ENCODE measurements at regions not wholly inside any gene's neighbourhood (a gene's known extent, or its start where the extent isn't known, plus 50 kb on each side); places are given as distances from the start of the nearest gene placed in this dataset.
"Not testable (repeated sequence)": the region's sequence is repeated elsewhere in the genome, so short reads cannot be mapped to it uniquely, and the experiment has no call there.

DNA sequence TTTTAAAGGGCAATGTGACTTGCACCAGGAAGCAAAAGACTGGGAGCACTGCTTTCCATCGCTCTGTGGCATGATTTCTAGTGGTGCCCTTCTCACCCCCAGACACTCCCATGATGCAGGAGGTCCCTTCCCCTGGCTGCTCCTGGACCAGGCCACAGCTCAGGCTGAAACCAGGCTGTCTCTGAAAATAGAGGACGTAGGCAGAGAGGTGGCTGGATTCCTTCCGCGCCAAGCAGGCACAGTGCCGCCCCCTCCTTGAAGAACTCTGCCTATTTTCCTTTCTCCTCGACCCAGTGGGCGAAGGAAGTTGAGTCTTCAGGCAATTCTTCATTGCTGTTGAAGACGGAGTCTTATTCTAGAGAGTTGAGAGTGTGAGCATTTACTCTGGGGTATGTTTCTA lies 489.4 kb upstream of the TBL1XR1 start:
- no peak for DNase-seq

DNA sequence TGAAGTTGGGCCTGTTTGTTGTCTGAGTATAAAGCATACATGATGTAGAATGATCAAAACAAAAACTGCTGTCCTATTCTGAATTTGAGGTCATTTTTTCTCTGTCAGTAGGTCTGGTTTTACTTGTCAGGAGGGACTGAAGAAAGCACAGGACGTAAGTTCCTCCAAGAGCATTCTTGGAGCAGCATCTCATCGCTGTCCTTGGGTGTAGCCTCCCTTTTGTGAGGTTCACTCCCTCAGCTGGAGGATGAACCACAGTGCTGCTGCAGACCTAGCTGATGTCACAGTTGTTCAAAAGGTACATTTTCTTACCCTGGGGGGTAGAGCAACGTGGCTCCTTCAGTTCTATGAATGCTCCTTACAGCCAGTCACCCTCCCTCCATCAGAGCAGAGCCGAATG lies 490.0 kb upstream of the TBL1XR1 start:
- no peak for DNase-seq

DNA sequence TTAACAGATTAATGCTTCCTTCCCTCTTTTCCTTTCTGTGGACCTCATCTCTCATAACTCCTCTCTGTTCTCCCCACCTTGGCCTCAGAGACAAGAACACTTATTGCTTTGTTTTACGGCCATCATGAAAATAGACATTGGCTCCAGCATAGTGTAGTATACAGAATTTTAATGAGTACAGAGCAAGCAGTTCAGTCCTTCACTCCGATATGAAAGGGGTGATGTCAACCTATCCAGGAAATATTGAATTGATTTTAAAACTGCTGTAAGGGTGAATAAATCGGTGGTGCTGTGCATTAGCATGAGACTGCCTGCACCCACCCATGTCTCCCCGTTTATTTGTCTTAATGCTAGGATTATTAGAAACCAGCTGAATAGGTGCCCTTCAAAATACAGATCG lies 490.9 kb upstream of the TBL1XR1 start:
- no peak for DNase-seq

DNA sequence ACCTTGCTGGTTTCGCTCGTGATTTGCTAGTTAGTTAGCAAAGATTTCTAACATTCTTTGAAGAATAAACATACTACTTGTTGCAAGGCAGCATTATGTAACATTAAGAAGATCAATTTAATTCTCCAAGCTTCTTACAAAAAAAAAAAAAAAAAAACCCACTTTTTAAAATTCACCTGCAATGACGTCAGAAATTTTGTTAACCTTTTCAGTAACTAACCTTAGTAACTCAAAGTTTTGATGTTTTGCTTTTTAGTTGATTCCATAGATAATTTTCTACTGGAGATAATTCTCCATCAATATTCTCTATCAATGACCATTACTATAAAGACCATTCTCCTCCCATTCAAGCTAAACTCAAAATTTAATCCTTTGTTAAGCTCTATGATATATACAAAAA lies 491.8 kb upstream of the TBL1XR1 start:
- DNase-seq = no peak

DNA sequence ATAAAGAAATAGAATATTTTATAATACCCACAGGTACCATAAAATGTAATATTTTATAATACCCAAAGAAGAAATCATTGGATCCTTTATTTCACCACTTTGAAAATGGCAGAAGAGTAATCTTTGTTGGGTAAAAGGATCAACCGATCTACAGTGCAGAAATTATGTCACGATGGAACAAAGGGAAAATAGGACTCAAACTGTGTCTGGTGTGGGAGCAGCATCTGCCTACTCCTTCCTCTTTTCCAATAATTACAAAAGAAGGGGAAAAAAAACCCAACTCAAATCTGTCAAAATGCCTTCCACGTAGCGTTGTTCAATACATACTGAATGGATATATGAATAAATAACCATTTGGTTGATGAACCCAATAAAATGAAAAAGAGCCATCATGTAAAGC lies 492.6 kb upstream of the TBL1XR1 start:
- no peak for DNase-seq

DNA sequence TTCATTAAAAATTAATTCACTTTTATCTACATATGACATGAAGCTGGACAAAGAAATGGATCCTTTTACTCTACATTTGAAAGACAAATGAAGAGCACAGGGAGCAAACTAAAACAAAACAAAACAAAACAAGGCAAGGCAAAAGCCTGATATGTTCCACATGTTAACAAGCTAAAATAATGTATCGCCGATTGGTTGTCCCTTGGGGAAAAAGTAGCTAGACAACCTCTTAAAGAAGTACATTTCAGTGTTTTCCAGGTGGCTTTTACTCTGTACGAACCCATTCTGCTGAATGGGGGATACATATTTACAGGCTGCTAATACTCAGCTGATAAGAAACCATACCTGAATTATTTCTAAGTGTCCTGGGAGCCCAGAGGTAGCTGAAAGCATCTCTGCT lies 493.0 kb upstream of the TBL1XR1 start:
- no peak for DNase-seq

DNA sequence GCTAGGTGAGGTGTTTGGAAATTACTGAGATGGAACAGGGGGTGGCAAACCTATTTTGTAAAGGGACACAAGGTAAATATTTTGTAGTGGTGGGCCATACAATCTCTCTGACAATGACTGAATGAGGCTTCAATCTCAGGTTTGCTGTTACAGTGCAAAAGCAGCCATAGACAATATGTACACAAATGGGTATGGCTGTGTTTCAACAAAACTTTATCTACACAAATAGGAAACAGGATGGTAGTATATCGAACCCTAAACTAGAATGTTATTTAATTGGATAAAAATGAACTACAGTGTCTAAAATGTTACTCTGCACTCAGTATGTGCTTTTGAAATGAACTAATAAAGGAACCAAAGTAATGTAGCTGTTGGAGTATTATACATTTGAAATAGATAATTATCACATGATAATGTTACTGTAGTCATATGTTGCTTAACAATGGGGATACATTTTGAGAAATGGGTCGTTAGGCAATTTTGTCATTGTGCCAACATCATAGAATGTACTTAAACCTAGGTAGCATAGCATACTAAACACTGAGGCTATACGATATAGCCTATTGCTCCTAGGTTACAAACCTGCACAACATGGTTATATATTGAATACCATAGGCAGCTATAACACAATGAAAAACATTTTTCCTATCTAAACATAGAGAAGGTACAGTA lies 495.2 kb upstream of the TBL1XR1 start:
- DNase-seq = no peak

DNA sequence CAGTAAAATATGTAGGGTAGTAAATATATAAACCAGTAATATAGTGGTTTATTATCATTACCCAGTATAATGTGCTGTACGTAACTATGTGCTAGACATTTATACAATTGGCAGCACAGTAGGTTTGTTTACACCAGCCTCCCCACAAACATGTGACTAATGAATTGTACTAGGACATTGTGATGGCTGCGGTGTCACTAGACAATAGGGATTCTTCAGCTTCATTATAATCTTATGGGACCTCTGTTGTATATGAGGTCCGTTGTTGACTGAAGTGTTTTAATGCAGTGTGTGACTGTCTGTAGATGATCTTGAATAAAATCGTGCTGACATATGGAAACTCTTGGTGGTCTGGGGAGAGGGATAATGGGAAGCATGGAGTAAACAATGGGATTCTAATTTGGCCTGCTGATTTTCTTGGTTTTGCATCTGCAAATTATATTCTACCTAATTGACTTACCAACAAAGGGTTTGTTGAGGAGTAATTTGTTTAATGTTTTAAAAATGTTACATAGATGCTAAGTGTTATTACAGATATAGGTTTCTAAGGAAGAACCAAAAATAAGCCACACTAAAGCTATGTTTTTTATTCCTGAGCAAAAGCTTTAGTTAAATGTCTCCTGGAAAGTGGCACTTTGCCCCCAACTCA lies 496.5 kb upstream of the TBL1XR1 start:
- no peak for DNase-seq

DNA sequence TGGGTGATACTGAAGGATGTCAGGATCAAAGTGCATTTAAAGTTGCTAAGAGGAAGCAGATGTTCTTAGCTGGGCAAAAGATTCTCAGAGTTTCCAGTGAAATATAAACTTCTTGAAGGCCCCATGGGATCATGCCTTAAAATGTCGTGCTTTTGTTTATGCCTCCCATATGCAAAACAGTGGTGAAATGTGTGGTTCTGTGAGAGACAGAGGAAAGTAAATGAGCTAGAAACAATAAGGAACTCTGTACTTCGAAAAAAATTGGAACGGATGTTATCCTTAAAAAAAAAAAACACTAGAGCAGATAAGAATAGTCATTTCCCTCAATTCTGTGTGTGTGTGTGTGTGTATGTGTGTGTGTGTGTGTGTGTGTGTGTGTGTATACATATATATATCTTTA lies 497.0 kb upstream of the TBL1XR1 start:
- peak; percentile 63 for DNase-seq

DNA sequence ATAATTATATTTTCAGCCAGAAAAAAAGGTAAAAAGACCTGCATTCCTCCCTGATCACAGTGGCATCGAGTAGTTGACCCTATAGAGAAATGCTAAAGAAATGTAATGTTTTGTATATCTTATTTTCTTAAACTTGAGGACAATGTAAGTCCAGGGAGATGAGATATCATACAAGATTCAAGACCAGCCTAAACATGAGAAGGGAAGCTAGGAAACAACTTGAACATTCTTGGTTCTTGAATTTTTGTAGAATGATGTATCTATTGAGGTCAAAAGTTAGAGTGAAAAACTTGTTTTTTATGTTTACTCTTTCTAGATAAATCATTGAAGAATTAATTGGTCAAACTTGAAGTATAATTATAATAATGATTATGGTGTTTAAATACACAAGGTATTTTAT lies 497.7 kb upstream of the TBL1XR1 start:
- peak; percentile 11 for DNase-seq

DNA sequence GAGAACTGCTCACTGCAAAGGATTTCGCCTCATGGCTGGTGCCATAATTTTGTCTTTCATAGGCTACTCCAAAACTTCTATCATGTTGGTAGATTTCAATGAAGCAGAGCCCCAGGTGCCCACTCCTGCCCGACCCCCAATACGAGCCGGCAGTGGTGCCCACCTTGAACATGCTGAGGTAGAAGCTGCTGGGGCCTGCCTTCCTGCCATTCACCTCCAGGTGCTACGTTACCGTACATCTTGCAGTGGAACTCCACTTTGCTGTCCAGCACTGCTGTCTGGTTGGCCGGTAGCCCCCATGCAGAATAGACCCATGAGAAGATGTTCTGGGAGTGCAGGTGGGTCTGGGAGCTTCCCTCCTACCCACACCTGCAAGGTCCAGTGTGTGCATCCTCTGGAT lies 502.8 kb upstream of the TBL1XR1 start:
- no peak for DNase-seq

DNA sequence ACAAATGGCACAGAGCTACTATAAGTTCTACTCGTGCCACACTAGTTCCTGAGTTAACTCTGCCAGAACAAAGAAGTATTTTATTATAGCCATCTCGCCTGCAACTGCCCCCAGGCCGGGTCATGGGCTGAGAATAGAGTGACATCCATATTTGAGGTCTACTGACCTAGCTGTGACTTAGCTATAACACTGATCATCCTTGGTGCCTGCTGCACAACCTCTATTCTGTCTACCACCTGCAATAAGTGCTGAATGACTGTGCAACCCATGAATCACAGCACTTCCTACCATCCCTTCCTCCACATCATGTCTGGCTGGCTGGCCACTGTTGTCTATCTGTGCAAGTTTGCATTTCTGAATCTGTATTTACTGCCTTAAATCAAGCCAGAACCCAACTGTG lies 506.5 kb upstream of the TBL1XR1 start:
- DNase-seq = no peak

DNA sequence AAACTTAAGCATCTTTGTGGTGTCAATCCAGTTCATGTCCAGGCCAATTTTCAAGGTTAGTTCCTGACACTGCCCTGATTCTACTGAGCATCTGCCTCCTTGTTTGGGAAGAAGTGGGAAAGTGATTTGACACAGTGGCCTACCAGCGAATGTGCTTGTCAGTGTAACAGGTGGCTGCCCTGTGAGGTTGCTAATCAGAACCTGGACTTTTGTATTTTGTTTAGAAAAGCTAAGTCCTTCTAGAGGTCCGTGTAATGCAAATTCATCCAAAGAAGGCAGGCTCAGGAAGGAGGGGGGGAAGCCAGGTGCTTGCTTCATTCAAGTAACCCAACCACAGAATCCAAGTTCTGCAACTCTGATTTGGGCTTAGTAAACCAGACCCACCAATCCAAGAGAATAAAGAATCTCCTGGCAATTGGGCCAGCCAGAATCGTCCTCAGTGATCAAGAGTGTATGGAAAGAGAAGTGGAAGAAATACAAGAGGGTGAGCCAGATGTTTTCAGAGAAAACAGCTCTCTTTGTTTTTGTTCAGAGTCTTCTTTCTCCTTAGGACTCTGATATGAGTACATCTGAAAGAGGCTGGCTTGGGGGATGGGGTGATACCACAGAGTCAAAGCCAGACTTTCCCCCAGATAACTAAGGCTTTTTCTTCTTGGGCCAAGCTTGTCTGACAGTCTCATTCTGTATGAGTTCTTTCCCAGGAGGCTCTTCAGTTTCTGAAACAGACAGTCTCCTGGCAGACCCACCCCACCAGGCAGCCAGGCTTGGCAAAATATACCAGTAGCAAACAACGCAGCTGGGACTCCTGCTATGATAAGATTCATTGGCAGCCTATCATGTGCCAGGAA lies 508.9 kb upstream of the TBL1XR1 start:
- DNase-seq = no peak

DNA sequence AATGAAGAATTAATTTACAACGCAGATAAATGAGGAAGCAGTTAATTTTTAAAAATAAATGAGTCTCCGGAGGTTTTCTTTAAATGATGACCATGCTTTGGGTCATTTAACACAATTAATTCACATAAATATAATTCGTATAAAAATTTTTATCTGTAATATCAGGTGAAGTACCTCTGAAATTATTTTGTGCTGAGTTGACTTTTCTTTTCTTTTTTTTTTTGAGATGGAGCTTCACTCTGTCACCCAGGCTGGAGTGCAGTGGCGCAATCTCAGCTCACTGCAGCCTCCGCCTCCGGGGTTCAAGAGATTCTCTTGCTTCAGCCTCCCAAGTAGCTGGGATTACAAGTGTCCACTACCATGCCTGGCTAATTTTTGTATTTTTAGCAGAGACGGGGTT lies 512.2 kb upstream of the TBL1XR1 start:
- DNase-seq = not testable (repeated sequence)

DNA sequence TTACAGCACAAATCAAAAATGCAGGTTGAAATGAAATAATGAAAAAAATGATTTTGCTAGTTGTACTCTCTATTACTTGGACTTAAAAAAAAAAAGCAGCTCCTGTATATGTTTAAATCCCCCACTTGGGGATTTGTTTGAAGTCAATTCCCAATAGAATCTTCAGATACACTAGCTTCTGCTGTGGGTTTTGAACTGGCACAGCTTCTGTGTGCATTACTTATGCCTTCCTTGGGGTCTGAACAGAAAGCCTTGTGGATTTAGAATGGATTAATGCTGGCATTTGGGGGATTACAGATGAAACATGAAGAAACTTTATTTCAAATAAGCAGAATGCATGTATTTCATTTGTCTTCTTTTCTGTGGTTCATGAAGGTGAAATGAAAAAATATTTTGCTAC lies 513.2 kb upstream of the TBL1XR1 start:
- DNase-seq = no peak

DNA sequence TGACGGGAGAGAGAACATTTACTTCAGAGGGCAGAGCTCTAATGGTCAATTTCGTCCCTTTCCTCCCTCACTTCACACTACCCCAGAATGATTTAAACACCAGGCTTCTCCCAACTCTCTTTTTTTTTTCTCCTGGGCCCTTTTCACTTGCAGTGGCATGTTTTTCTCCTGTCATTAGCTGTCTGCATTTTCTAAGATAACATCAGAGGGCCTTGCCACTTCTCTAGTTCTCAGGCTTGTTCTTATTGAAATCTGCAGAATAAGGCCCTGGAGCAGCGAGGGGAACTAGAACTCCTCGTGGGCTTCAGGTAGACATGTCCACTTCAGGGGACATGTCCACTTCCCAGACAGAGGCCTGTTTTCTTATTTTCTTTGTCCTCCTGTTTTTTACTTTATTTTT lies 514.4 kb upstream of the TBL1XR1 start:
- DNase-seq = no peak

DNA sequence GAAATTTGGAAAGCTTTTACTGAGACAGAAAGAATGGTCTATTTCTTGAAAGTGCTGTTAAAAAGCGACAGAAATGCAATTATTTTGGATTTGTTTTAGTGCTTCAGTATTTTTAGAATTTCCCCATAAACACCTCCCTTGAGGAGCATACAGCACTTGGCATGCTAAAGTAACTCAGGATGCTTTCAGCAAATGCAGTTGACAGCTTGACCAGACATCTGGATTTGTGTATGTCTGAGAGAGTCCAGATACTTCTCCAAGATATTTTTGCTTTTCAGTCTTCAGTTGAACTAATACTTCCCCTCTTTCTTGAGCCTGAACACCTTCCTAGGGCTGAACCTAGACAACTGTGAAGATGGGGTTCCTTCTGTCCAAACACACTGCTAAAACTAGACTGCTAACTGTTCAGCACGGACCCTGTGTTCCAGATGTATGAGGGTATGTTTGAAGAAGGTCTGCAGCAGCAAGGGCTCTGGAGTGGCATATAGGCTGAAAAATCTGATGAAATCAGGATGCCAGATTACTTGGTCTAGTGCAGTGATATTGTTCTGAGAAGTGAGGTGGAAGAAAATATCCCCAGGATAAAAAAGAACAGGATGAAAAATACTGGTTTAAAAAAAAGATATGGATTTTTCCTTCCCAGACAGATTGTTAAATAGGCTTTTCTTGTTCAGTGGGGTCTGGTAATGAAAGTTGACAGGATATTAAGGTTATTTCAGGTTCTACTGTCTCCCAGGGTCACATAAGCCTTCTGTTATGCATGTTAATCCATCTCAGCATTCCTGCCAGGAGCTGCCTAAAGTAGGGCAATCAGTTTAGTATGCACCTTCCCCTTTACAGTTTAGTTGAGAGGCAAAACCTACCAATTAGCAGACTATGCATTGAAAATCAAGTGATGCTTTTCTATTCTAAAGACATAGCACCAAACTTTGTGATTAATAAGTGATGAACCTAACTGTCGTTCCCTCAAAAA lies 516.9 kb upstream of the TBL1XR1 start:
- peak; percentile 58 for DNase-seq

DNA sequence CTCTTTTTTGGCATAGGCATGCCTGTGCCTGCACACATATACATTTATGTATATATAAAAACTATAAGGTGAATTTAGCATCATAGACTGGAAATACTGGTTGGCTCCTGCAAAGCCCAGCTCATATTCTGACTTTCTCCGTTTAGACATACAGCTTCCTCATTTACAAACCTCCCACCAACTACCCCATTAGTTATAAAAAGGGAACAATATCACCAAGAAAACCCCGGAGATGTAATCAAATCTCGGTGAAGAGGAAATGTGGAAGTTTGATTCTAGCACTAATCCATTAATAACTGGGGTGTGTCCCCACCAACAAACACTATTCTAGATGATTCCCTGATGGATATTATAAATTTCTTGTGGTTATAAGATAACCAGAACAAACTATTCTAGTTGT lies 517.7 kb upstream of the TBL1XR1 start:
- no peak for DNase-seq

DNA sequence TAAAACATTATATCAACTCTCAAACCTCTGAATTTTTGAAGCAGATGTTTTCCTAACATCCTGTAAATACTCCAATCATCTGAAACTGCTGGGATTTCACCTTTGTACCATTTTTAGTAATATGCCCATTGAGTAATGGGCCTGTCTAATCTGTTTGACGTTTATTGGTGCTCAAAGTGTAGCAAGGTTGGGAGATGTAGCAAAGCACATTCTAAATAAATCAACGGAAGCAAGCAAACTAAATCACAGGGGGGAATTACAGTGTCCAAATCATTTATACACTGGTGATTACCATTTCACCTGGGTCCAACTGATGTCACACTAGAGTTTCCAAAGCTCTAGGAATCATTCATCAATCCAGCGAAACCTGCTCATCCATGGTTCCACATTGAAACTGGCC lies 518.7 kb upstream of the TBL1XR1 start:
- DNase-seq = no peak

DNA sequence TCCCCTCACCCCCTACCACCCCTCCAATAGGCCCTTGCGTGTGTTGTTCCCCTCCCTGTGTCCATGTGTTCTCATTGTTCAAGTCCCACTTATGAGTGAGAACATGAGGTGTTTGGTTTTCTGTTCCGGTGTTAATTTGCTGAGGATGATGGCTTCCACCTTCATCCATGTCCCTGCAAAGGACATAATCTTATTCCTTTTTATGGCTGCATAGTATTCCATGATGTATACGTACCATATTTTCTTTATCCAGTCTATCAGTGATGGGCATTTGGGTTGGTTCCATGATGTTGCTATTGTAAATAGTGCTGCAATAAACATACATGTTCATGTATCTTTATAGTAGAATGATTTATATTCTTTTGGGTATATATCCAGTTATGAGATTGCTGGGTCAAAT lies 523.6 kb upstream of the TBL1XR1 start:
- DNase-seq = not testable (repeated sequence)

DNA sequence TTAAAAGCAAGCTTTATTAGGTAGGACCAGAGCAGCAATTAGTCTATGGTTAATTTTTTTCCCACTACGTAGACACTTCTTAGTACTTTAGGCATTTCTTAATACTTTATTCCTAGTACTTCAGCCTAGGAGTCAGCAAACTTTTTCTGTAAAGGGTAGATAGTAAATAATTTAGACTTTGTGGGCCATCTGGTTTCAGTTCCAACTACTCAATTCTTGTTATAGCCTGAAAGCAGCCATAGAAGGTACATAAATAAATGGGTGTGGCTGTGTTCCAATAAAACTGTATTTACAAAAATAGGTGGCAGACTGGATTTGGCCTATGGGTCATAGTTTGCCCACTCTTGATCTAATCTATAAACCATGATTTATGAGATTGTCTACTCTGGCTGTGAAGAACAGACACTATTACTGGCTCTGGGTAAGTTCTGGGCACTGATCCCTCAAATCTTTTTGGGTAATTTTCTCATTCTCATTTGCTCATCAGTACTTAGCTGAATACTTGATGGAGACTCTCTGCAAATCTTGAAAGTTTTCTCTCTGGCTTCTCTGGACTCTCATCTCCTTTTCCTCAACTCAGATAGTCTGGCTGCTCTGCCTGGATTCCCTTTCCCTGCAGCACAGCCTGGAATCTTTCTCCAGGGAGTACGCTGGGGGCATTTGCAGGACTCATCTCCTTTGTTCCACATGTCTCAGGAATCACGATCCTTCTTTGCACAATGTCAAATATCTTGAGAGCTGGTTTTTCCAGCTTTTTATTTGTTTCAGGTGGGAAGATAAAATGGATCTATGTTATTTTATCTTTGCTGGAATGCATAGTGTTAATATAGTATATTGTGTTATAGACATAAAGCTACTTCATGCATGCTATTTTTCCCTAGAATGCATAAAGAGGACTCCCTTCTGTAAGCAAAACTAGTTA lies 524.8 kb upstream of the TBL1XR1 start:
- DNase-seq = no peak

Measured in fibroblast of skin of scalp (primary cell).